CD4-positive, alpha-beta T cell treated with Interleukin-4 for 4 hours (primary cell): ENCODE measurements at regions not wholly inside any gene's neighbourhood (a gene's known extent, or its start where the extent isn't known, plus 50 kb on each side); places are given as distances from the start of the nearest gene placed in this dataset.
"Not testable (repeated sequence)": the region's sequence is repeated elsewhere in the genome, so short reads cannot be mapped to it uniquely, and the experiment has no call there.

Experiments used
- DNase-seq: peaks from one replicate; pipeline ENCODE4 v3.0.0-alpha.2; 2020

DNA sequence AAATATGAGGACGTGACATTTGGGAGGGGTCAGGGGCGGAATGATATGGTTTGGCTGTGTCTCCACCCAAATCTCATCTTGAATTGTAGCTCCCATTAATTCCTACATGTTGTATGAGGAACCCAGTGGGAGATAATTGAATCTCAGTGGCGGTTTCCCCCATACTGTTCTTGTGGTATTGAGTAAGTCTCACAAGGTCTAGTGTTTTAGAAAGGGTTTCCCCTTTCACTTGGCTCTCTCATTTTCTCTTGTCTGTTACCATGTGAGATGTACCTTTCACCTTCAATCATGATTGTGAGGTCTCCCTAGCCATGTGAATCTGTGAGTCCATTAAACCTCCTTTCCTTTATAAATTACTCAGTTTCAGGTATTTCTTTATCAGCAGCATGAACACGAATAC is 663.6 kb upstream of the CHRM3 start:
- DNase-seq = no peak

GRCh38 chr1:238710697-238711096 is 675.7 kb upstream of the CHRM3 start:
- DNase-seq = no peak

- DNase-seq = no peak
Observed at GRCh38 chr1:238701024-238701423, 685.3 kb upstream of the CHRM3 start.

DNA sequence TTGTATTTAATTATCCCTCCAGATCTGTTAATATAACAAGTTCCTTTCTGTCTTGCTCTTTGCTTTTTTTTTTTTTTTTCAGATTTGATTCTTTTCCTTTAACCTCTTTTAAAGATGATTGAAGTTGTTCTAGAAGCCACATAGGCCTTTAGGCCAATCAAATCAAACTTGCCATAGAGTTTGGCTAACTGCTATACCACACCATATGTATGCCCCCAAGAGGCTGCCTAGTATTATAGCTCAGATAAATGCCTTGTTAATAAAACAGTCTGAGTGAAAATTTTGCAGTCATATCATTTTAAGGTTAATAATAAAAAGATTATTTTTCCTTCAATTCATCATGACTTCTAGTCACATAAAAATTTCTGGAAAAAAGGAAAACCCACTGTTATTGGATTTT is 696.0 kb upstream of the CHRM3 start:
- no peak for DNase-seq

DNA sequence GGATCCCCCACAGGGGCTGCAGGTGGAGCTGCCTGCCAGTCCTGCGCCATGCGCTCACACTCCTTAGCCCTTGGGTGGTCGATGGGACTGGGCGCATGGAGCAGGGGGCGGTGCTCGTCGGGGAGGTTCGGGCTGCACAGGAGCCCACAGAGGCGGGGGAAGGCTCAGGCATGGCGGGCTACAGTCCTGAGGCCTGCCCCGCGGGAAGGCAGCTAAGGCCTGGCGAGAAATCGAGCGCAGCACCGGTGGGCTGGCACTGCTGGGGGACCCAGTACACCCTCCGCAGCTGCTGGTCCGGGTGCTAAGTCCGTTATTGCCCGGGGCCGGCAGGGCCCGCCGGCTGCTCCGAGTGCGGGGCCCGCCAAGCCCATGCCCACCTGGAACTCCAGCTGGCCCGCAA is 701.8 kb upstream of the CHRM3 start:
- DNase-seq = not testable (repeated sequence)

- DNase-seq = no peak
Observed at GRCh38 chr1:238681451-238681850, 704.9 kb upstream of the CHRM3 start.

- no peak for DNase-seq
Observed at GRCh38 chr1:238681021-238681420, 705.3 kb upstream of the CHRM3 start.

GRCh38 chr1:238677567-238677966 is 708.8 kb upstream of the CHRM3 start:
- DNase-seq = no peak

- DNase-seq = no peak
Observed at GRCh38 chr1:238675221-238675620, 711.1 kb upstream of the CHRM3 start.

DNA sequence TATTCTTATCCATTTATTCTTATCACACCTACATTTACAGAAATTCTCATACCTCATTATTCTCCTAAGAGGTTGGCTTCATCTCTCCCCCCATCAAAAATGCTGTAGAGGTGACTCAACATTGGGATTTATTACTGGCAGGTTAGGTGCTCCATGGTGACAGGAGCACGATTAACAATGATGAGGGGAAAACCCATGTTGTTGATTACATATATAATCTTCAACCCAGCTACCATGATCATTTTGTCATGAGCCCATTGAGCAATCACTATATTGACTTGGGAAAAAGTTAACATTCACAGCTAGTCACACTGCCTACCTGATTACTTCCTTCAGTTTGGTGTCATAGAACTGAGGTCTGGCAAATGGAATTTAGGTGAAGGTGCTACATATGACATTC is 712.1 kb upstream of the CHRM3 start:
- no peak for DNase-seq

- no peak for DNase-seq
Observed at GRCh38 chr1:238673561-238673960, 712.8 kb upstream of the CHRM3 start.

DNA sequence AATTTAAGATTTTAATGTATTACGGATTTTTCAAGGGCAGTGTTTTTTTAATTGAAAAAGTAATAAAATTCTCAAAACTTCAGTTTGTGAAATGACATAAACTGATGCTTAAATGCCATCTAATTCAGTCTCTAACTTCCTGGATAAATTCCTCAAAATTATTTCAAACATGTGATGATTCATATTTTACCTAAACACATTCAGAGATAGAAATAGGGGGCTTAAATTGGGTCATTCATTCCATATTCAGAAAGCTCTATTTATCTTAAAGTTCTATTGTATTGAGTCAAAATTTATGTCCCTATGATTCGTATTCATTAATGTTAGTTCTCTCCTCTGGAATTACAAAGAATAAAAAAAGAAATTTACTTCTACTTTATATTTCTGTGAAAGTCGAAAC is 713.6 kb upstream of the CHRM3 start:
- DNase-seq = no peak

- DNase-seq = no peak
Observed at GRCh38 chr1:238672262-238672661, 714.1 kb upstream of the CHRM3 start.

DNA sequence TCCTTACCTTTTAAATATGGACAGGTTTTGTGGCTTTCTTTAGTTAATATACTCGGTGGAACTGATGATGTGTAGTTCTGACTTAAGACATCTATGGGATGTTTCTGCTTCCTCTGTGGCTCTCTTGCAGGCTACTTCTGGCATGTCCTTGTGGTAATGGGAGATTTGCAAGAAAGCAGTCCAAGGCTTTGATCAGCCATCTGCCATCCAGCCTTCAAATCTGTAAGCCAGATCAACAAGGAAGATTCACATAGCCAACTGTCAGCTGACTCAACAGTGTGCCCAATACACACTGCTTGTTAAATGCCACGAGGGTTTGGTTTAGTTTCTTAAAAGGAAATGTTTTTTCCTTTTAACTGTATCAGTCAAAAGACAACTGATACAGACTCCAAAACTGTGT is 722.2 kb upstream of the CHRM3 start:
- no peak for DNase-seq

GRCh38 chr1:238660849-238661248 is 725.5 kb upstream of the CHRM3 start:
- no peak for DNase-seq

- DNase-seq = no peak
Observed at GRCh38 chr1:238658763-238659162, 727.6 kb upstream of the CHRM3 start.

- no peak for DNase-seq
Observed at GRCh38 chr1:238653693-238654321, 732.6 kb upstream of the CHRM3 start.

DNA sequence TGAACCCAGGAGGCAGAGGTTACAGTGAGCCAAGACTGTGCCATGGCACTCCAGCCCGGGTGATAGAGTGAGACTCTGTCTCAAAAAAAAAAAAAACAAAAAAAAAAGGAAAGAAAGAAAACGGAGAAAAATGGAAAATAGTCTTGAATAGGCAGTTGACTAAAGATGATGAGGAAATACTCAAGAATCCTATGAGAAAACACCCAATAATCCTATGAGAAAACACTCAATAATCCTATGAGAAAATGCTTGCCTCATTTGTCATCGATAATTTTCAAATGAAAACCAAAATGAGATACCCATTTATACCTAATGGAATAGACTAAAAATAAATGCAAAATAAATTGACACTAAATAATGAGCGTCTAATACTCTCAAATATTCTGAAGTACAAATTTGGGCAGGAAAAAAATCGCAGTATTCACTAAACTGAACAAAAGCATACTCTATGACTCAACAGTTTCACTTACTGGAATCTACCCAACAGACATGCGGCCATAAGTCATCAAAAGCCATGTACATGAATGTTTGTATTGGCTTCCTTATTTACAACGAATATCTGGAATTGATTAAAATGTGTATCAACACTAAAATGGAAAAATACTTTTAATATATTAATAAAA is 733.9 kb upstream of the CHRM3 start:
- DNase-seq = no peak

- no peak for DNase-seq
Observed at GRCh38 chr1:238649200-238649599, 737.2 kb upstream of the CHRM3 start.

DNA sequence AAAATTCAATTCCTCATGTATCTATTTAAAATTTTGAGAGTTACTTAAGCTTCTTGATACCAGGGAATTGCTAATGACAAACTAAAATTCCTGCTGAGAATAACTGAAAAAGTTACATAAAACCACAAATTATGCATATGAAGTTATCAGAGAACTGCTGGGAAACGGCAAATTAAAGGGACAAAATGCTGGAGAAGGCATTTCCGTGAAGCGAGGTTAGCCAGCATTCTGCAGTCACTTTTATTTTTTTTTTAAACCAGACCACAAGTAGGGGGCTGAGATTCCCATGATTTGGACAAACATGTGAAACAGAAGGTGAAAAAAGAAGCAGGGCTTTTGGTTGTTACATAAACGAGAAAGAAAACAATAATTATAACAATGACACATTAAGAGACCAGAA is 737.6 kb upstream of the CHRM3 start:
- no peak for DNase-seq

GRCh38 chr1:238648296-238648695 is 738.1 kb upstream of the CHRM3 start:
- no peak for DNase-seq

DNA sequence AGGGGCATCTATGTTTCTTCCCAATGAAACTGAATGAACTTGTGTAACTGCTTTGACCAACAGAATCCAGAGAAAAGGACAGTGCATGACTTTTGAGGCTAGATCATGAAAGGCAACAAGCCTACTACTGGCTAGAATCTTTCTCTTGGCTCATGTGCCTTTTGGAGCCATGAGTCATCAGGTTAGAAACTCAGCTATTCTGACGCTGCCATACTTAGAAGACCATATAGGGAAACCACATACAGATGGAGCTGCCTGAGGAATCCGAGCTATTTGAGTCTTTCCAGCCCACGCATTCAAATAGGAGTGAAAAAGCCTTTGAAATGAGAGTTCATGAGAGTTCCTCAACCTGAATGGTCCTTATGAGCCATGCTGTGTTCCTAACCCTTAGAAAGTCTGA is 738.5 kb upstream of the CHRM3 start:
- DNase-seq = no peak

GRCh38 chr1:238642231-238642630 is 744.1 kb upstream of the CHRM3 start:
- DNase-seq = no peak

DNA sequence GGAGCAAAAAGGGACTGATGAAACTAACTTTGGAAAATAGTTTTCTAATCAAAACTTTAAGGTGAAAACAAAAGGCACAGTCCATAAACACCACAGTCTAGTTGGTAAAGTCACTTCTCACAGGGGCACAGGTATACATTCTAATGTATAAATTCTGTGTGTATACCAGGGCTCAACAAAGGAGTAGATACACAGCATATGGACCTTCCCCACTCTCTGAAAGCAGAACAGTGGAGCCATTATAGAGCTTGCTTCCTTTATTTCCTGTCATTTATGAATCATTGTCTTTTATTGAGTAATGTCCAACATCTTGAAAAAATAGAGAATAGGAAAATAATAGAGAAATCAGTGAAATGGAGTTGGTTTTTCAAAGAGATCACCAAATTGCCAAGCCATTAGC is 746.5 kb upstream of the CHRM3 start:
- no peak for DNase-seq

DNA sequence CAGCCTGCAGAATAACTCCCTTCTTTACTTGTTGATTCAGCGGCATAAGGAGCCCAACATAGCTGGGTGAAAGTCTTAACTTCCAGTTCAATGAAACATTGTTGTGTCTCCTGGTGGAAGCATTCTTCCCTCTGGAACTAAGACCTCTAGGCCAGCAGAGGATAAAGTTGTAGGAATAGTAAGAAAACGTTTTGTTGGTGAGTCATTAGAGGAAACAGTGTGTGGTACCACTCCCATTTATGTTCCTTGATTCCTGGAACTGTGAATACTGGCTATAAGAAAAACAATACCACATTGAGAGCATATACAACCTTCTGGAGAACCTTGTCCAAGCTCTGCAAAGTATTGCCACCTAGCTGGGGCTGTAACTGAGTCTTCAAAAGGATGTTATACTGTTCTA is 737.4 kb upstream of the ZP4 start:
- DNase-seq = no peak
